Activated CD4-positive, alpha-beta T cell treated with anti-CD3 and anti-CD28 coated beads, Interleukin-2, amount 10 ng/mL, durations not matched to agents 24 days and 14 days (primary cell): ENCODE measurements at regions not wholly inside any gene's neighbourhood (a gene's known extent, or its start where the extent isn't known, plus 50 kb on each side); places are given as distances from the start of the nearest gene placed in this dataset.

ENCODE experiments used
- DNase-seq: peaks from one replicate; pipeline ENCODE4 v3.0.0; 2022
- H3K27ac Mint-ChIP-seq: one replicate; pipeline ENCODE4 v1.8.0; 2022; ENCODE audit warnings: mild to moderate bottlenecking, mixed read lengths
- H3K27me3 Mint-ChIP-seq: one replicate; pipeline ENCODE4 v1.8.0; 2022; ENCODE audit warnings: mixed read lengths
- H3K36me3 Mint-ChIP-seq: one replicate; pipeline ENCODE4 v1.8.0; 2022; ENCODE audit warnings: low read depth, mild to moderate bottlenecking, mixed read lengths
- H3K4me1 Mint-ChIP-seq: one replicate; pipeline ENCODE4 v1.8.0; 2021; ENCODE audit warnings: mixed read lengths
- H3K4me3 Mint-ChIP-seq: one replicate; pipeline ENCODE4 v1.8.0; 2022; ENCODE audit warnings: mild to moderate bottlenecking, moderate library complexity, mixed read lengths
- H3K9me3 Mint-ChIP-seq: one replicate; pipeline ENCODE4 v1.8.0; 2021; ENCODE audit warnings: mixed read lengths
- intact Hi-C: fragments of 100-400 bp; cut with micrococcal nuclease; formaldehyde crosslinking; loops from one replicate; pipeline ENCODE4 v1.15.1; 2023

DNA sequence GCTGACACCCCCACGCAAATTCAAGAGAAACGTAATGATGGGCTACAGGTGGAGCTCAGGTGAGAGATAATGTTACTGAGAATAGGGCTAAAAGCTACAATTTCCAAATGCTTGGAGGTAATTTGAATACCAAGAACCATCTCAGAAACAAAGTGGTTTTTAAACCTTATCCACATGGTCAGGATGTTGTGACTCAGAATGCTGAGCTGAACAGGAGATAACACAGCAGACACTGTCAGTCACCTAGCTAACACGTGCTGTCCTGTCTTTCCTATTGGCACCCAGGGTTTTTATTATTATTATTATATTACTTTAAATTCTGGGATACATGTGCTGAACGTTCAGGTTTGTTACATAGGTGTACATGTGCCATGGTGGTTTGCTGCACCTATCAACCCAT, 233.0 kb upstream of the MAF start:
- DNase-seq = no peak
- no peak overlapping the region for H3K27ac Mint-ChIP-seq
- intact Hi-C loops = no loop called here
- no peak overlapping the region for H3K4me3 Mint-ChIP-seq
- H3K4me1 Mint-ChIP-seq = no peaks in the 10 kb centered on the region
- no peaks in the 10 kb centered on the region for H3K36me3 Mint-ChIP-seq
- H3K9me3 Mint-ChIP-seq = peaks cover 6% of the 10 kb centered on the region
- H3K27me3 Mint-ChIP-seq = peaks cover 2% of the 10 kb centered on the region

- peaks cover 6% of the 10 kb centered on the region for H3K9me3 Mint-ChIP-seq
- no peak overlapping the region for H3K4me3 Mint-ChIP-seq
- H3K27ac Mint-ChIP-seq = no peak overlapping the region
- peaks cover 3% of the 10 kb centered on the region for H3K27me3 Mint-ChIP-seq
- no peak for DNase-seq
- intact Hi-C loops = no loop called here
- no peaks in the 10 kb centered on the region for H3K4me1 Mint-ChIP-seq
- H3K36me3 Mint-ChIP-seq = no peaks in the 10 kb centered on the region
Observed at GRCh38 chr16:79826732-79827475, 226.4 kb upstream of the MAF start.

DNA sequence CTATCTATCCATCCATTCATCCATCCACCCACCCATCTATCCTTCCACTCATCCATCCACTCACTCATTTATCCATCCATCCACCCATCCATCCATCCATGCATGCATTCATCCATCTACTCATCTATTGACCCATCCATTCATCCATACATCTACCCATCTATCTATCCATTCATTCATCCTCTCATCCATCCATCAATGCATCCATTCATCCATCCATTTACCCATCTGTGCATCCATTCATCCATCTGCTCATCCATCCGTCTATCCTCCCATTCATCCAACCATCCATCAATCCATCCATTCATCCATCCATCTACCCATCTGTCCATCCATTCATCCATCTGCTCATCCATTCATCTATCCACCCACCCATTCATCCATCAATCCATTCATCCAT, 224.5 kb upstream of the MAF start:
- Mint-ChIP-seq H3K27ac (no peak overlapping the region), H3K27me3 (peaks cover 5% of the 10 kb centered on the region), H3K4me1 (no peaks in the 10 kb centered on the region), H3K9me3 (peaks cover 8% of the 10 kb centered on the region), H3K36me3 (no peaks in the 10 kb centered on the region), H3K4me3 (no peak overlapping the region)
- DNase-seq = no peak
- intact Hi-C loops = no loop called here

GRCh38 chr16:79823639-79824038, 223.1 kb upstream of the MAF start:
- no peak overlapping the region for H3K4me3 Mint-ChIP-seq
- no peaks in the 10 kb centered on the region for H3K36me3 Mint-ChIP-seq
- no peaks in the 10 kb centered on the region for H3K4me1 Mint-ChIP-seq
- H3K9me3 Mint-ChIP-seq = peaks cover 4% of the 10 kb centered on the region
- intact Hi-C loops = no loop called here
- H3K27ac Mint-ChIP-seq = no peak overlapping the region
- peaks cover 5% of the 10 kb centered on the region for H3K27me3 Mint-ChIP-seq
- DNase-seq = no peak

- no peak for DNase-seq
- Mint-ChIP-seq H3K4me1 (no peaks in the 10 kb centered on the region), H3K4me3 (no peak overlapping the region), H3K27me3 (peaks cover 4% of the 10 kb centered on the region), H3K36me3 (no peaks in the 10 kb centered on the region), H3K27ac (no peak overlapping the region), H3K9me3 (peaks cover 4% of the 10 kb centered on the region)
- intact Hi-C loops = no loop called here
Observed at GRCh38 chr16:79821911-79822310, 221.4 kb upstream of the MAF start.

- DNase-seq = no peak
- no peak overlapping the region for H3K27ac Mint-ChIP-seq
- H3K36me3 Mint-ChIP-seq = no peaks in the 10 kb centered on the region
- no peak overlapping the region for H3K4me3 Mint-ChIP-seq
- H3K27me3 Mint-ChIP-seq = peaks cover 10% of the 10 kb centered on the region
- peaks cover 4% of the 10 kb centered on the region for H3K9me3 Mint-ChIP-seq
- H3K4me1 Mint-ChIP-seq = no peaks in the 10 kb centered on the region
- intact Hi-C loops = no loop called here
Observed at GRCh38 chr16:79816081-79816497, 215.6 kb upstream of the MAF start.

DNA sequence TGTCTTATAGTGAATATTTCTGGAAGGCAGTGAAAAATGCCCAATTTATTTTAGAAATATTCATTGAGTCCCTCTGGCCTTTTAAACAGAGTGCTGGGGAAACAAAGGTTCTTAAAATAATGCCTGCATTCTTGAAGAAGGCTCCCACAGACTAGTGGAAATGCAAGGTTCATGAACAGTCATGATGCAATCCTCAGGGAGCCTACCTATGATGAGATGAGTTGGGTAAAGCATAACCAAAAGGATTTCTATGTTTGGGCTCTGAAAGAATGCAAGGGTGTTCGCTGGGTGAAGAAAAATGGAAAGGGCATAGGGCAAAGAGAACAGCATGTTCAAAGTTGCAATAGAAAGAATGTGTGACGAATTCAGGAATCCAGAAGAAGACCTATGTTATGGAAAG, 214.5 kb upstream of the MAF start:
- H3K27me3 Mint-ChIP-seq = peaks cover 10% of the 10 kb centered on the region
- no peak overlapping the region for H3K4me3 Mint-ChIP-seq
- no peaks in the 10 kb centered on the region for H3K4me1 Mint-ChIP-seq
- peaks cover 3% of the 10 kb centered on the region for H3K9me3 Mint-ChIP-seq
- intact Hi-C loops = no loop called here
- no peak for DNase-seq
- no peaks in the 10 kb centered on the region for H3K36me3 Mint-ChIP-seq
- H3K27ac Mint-ChIP-seq = no peak overlapping the region

- Mint-ChIP-seq H3K27ac (no peak overlapping the region), H3K4me1 (no peaks in the 10 kb centered on the region), H3K9me3 (peaks cover 3% of the 10 kb centered on the region), H3K27me3 (peaks cover 10% of the 10 kb centered on the region), H3K36me3 (no peaks in the 10 kb centered on the region), H3K4me3 (no peak overlapping the region)
- intact Hi-C loops = no loop called here
- DNase-seq = no peak
Observed at GRCh38 chr16:79814124-79814523, 213.6 kb upstream of the MAF start.

DNA sequence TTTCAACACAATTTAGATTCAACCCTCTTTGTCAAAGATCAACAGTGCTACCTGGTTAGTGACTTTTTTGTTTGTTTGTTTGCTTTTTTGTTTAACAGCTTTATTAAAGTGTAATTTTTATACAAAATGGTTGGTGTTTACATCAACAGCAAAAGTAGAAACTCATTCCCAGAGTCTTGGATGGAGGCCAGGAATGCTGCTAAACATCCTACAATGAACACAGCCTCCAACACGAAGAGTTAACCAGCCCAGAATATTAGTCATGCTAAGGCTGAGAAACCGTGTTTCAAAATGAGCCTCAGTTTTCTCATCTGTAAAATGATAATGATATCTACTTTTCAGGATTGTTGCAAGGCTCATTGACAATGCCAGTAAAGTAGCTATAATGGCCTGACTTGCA, 211.0 kb upstream of the MAF start:
- Mint-ChIP-seq H3K27me3 (peaks cover 10% of the 10 kb centered on the region), H3K4me1 (no peaks in the 10 kb centered on the region), H3K27ac (no peak overlapping the region), H3K36me3 (no peaks in the 10 kb centered on the region), H3K4me3 (no peak overlapping the region), H3K9me3 (peaks cover 5% of the 10 kb centered on the region)
- intact Hi-C loops = no loop called here
- DNase-seq = no peak

DNA sequence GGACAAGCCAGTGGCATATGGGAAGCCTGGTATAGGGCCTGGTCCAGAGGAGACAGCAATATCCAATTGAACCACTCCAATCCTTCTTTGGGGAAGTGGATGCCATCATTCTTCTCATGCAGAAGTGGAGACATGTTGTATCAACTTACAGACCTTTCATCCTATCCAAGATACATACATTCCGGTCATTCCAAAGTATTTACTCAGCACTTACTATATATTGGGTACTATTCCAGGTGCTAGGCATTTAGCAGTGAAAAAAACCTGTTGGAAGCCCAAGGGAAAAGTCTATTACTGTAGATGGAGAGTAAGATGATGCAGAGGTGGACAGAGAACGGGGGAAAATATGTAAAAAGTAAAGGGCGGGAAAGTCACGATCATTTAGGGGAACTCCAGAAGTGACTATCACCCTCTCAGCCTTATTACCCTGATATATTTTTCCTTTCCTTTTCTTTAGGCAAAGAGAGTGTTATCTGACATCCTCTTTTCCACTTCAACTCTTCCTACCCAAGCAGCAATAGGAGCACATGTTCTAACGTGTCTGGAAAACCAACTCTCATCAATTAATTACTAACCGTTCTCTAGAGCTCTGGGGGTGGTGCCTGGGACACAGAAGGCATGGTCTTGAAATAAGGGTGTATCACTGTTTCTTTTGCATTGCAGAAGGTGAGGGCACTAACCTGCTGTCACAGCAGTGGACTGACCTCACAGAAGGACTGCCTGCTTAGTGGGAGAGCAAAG, 210.1 kb upstream of the MAF start:
- H3K27me3 Mint-ChIP-seq = peaks cover 14% of the 10 kb centered on the region
- no peaks in the 10 kb centered on the region for H3K4me1 Mint-ChIP-seq
- no peak overlapping the region for H3K4me3 Mint-ChIP-seq
- no peaks in the 10 kb centered on the region for H3K36me3 Mint-ChIP-seq
- peaks cover 5% of the 10 kb centered on the region for H3K9me3 Mint-ChIP-seq
- intact Hi-C loops = no loop called here
- no peak overlapping the region for H3K27ac Mint-ChIP-seq
- DNase-seq = no peak

DNA sequence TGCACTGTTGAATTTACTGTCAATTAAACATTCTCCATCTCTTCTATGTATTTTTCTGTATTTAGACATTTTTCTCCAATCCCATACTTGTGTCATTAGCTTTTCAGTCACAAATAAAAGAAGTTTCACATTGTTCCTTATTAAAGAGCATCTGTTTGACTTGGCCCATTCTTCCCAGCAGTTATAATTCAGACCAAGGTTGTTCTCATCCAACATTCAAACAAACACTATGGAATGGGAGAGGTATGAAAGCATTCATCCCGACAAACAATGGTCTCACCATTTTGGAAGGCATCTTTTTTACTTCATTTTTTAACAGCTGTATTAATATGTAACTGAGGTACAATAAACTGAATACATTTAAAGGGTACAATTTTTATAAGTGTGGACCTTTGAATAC, 208.8 kb upstream of the MAF start:
- H3K27me3 Mint-ChIP-seq = peaks cover 13% of the 10 kb centered on the region
- peaks cover 5% of the 10 kb centered on the region for H3K9me3 Mint-ChIP-seq
- intact Hi-C loops = no loop called here
- no peak overlapping the region for H3K4me3 Mint-ChIP-seq
- H3K4me1 Mint-ChIP-seq = no peaks in the 10 kb centered on the region
- no peak overlapping the region for H3K27ac Mint-ChIP-seq
- no peak for DNase-seq
- H3K36me3 Mint-ChIP-seq = no peaks in the 10 kb centered on the region

GRCh38 chr16:79808731-79809130, 208.2 kb upstream of the MAF start:
- no peak for DNase-seq
- no peak overlapping the region for H3K4me3 Mint-ChIP-seq
- no peaks in the 10 kb centered on the region for H3K4me1 Mint-ChIP-seq
- intact Hi-C loops = no loop called here
- no peaks in the 10 kb centered on the region for H3K36me3 Mint-ChIP-seq
- peaks cover 5% of the 10 kb centered on the region for H3K9me3 Mint-ChIP-seq
- H3K27ac Mint-ChIP-seq = no peak overlapping the region
- peaks cover 14% of the 10 kb centered on the region for H3K27me3 Mint-ChIP-seq

DNA sequence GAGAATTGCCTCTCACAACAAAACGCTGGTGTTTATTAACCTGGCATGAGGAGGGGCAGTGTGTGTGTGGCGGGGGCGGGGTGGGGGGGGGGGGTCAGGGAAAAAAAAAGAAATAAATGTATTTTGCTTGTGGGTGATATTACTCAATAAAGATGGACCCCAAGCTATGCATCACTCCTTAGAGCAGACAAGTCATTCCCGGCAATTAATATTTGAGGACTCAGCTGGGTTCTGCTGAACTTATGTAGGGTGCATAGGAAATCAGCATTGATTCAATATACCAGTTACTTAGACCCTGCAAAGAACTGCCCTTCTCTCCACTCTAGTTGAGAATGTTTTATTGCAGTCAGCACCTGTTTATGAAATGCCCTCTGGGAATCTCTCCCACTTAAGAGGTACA, 206.2 kb upstream of the MAF start:
- no peak overlapping the region for H3K4me3 Mint-ChIP-seq

GRCh38 chr16:79805621-79806020, 205.1 kb upstream of the MAF start:
- Mint-ChIP-seq H3K27ac (no peak overlapping the region), H3K27me3 (peaks cover 8% of the 10 kb centered on the region), H3K4me3 (no peak overlapping the region), H3K36me3 (no peaks in the 10 kb centered on the region), H3K9me3 (peaks cover 5% of the 10 kb centered on the region), H3K4me1 (no peaks in the 10 kb centered on the region)
- intact Hi-C loops = no loop called here
- DNase-seq = no peak

More for the DNA sequence above, 206.2 kb upstream of the MAF start:
- Mint-ChIP-seq H3K9me3 (peaks cover 5% of the 10 kb centered on the region), H3K36me3 (no peaks in the 10 kb centered on the region), H3K27me3 (peaks cover 8% of the 10 kb centered on the region), H3K27ac (no peak overlapping the region), H3K4me1 (no peaks in the 10 kb centered on the region)
- intact Hi-C loops = no loop called here
- DNase-seq = no peak
